LNCaP clone FGC (cell line): ENCODE measurements at regions not wholly inside any gene's neighbourhood (a gene's known extent, or its start where the extent isn't known, plus 50 kb on each side); places are given as distances from the start of the nearest gene placed in this dataset.

Experiments
- DNase-seq: peaks from one replicate; pipeline ENCODE4 v3.0.0-alpha.2; 2011; ENCODE audit warnings: low read depth
- H3K4me3 ChIP-seq: 2 replicates; pipeline ENCODE4 v1.5.1; 2011; ENCODE audit warnings: mild to moderate bottlenecking, low read depth, low read length, control low read depth
- CTCF ChIP-seq: IDR thresholded peaks from 2 replicates; pipeline ENCODE4 v1.5.1; 2012; ENCODE audit warnings: mild to moderate bottlenecking; ENCODE audit not compliant: control insufficient read depth, insufficient read depth; ENCODE audit errors: extremely low read depth

DNA sequence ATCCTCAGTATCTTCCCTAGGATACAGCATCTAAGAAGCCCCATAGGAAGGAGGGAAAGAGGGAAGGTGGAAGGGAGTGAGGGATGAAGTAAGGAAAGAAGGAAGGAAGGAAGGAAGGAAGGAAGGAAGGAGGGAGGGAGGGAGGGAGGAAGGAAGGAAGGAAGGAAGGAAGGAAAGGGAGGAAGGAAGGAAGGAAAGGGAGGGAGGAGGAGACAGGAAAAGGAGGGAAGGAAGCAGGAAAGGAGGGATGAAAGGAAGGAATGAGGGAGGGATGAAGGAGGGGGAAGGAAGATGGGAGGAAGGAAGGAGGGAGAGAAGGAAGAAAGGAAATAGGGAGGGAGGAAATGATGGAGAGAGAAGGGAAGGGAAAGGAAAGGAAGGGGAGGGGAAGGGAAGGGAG, 455.6 kb upstream of the ZMIZ1 start:
- no peak for DNase-seq
- TF ChIP-seq CTCF = no peak

GRCh38 chr10:78614267-78614666, 454.5 kb upstream of the ZMIZ1 start:
- no peak overlapping the region for H3K4me3 ChIP-seq
- TF ChIP-seq CTCF = no peak
- DNase-seq = no peak

More for the DNA sequence above, 455.6 kb upstream of the ZMIZ1 start:
- H3K4me3 ChIP-seq = no peak overlapping the region

GRCh38 chr10:78614744-78615143, 454.0 kb upstream of the ZMIZ1 start:
- H3K4me3 ChIP-seq = no peak overlapping the region
- DNase-seq = no peak
- no peak for TF ChIP-seq CTCF

- no peak overlapping the region for H3K4me3 ChIP-seq
- TF ChIP-seq CTCF = no peak
- DNase-seq = no peak
These were observed 452.6 kb upstream of the ZMIZ1 start for GRCh38 chr10:78616125-78616695.

GRCh38 chr10:78617115-78617514, 451.7 kb upstream of the ZMIZ1 start:
- H3K4me3 ChIP-seq = no peak overlapping the region
- DNase-seq = no peak
- no peak for TF ChIP-seq CTCF

DNA sequence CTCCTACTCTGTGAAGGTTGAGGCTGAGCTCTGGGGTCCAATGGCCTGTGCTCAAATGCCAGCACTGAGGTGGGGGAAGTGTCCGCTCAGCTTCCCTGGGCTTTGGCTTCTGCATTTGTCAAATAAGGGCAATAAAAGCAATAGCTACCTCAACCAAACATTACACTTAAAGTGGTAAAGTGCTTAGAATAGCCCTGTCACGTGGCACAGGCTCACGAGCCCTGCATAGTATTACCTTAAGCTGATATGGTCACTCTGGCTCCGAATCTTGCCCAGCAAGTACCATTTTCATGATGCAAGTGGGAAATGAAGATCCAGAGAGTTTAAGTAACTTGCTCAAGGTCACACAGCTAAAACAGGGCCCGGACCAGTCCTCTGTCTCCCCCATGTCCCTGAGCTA, 451.1 kb upstream of the ZMIZ1 start:
- H3K4me3 ChIP-seq = no peak overlapping the region
- DNase-seq = no peak
- no peak for TF ChIP-seq CTCF

- TF ChIP-seq CTCF = no peak
- DNase-seq = no peak
- no peak overlapping the region for H3K4me3 ChIP-seq
These were observed 450.7 kb upstream of the ZMIZ1 start for GRCh38 chr10:78618050-78618449.
